H9 (cell line): ENCODE measurements at regions not wholly inside any gene's neighbourhood (a gene's known extent, or its start where the extent isn't known, plus 50 kb on each side); places are given as distances from the start of the nearest gene placed in this dataset.

Experiments
- DNase-seq: peaks from one replicate; pipeline ENCODE4 v3.0.0-alpha.2; 2017
- H2AFZ ChIP-seq: one replicate; pipeline ENCODE4 v1.6.1; 2013; ENCODE audit warnings: mild to moderate bottlenecking, low read length, control low read depth, moderate library complexity
- H2AK5ac ChIP-seq: 2 replicates; pipeline ENCODE4 v1.6.1; 2013; ENCODE audit warnings: low read length, control low read depth, mixed read lengths; ENCODE audit not compliant: insufficient read length
- H2BK120ac ChIP-seq: one replicate; pipeline ENCODE4 v1.6.1; 2013; ENCODE audit warnings: low read depth, mild to moderate bottlenecking, low read length, control low read depth, inconsistent platforms; ENCODE audit not compliant: poor library complexity, severe bottlenecking
- H2BK12ac ChIP-seq: 2 replicates; pipeline ENCODE4 v1.6.1; 2013; ENCODE audit warnings: low read length, control low read depth, mixed read lengths, low read depth; ENCODE audit not compliant: insufficient read length
- H2BK15ac ChIP-seq: 2 replicates; pipeline ENCODE4 v1.6.1; 2013; ENCODE audit warnings: low read depth, low read length, control low read depth
- H2BK20ac ChIP-seq: one replicate; pipeline ENCODE4 v1.6.1; 2013; ENCODE audit warnings: low read depth, mild to moderate bottlenecking, low read length, control low read depth, inconsistent platforms; ENCODE audit not compliant: poor library complexity, severe bottlenecking
- H2BK5ac ChIP-seq: 2 replicates; pipeline ENCODE4 v1.6.1; 2013; ENCODE audit warnings: low read length, control low read depth, mixed read lengths; ENCODE audit not compliant: insufficient read length
- H3K14ac ChIP-seq: 2 replicates; pipeline ENCODE4 v1.6.1; 2013; ENCODE audit warnings: low read length, control low read depth; ENCODE audit not compliant: insufficient read depth
- H3K18ac ChIP-seq: 2 replicates; pipeline ENCODE4 v1.6.1; 2013; ENCODE audit warnings: low read depth, mild to moderate bottlenecking, mixed read lengths, low read length, control low read depth; ENCODE audit not compliant: insufficient read length
- H3K23ac ChIP-seq: 2 replicates; pipeline ENCODE4 v1.6.1; 2013; ENCODE audit warnings: low read length, control low read depth, mixed read lengths, low read depth; ENCODE audit not compliant: insufficient read length
- H3K23me2 ChIP-seq: 2 replicates; pipeline ENCODE4 v1.6.1; 2013; ENCODE audit warnings: low read depth, mild to moderate bottlenecking, mixed read lengths, low read length, control low read depth; ENCODE audit not compliant: insufficient read length, poor library complexity, severe bottlenecking
- H3K27ac ChIP-seq: 2 replicates; pipeline ENCODE4 v1.5.1; 2013; ENCODE audit warnings: low read length, control low read depth, mixed read lengths, low read depth; ENCODE audit not compliant: insufficient read length
- H3K27me3 ChIP-seq: 2 replicates; pipeline ENCODE4 v1.6.1; 2013; ENCODE audit warnings: low read length, control low read depth, inconsistent platforms; ENCODE audit not compliant: insufficient read depth
- H3K4ac ChIP-seq: 2 replicates; pipeline ENCODE4 v1.6.1; 2013; ENCODE audit warnings: low read depth, mild to moderate bottlenecking, control low read depth, inconsistent platforms, low read length, moderate library complexity
- H3K4me1 ChIP-seq: 2 replicates; pipeline ENCODE4 v1.6.1; 2013; ENCODE audit warnings: low read length, control low read depth, inconsistent platforms; ENCODE audit not compliant: insufficient read depth
- H3K4me2 ChIP-seq: 2 replicates; pipeline ENCODE4 v1.6.1; 2013; ENCODE audit warnings: low read length, control low read depth, mixed read lengths; ENCODE audit not compliant: insufficient read length, insufficient read depth
- H3K56ac ChIP-seq: 2 replicates; pipeline ENCODE4 v1.6.1; 2013; ENCODE audit warnings: low read depth, mild to moderate bottlenecking, mixed read lengths, low read length, control low read depth; ENCODE audit not compliant: insufficient read length
- H3K79me1 ChIP-seq: 2 replicates; pipeline ENCODE4 v1.6.1; 2013; ENCODE audit warnings: low read depth, mild to moderate bottlenecking, moderate library complexity, low read length, control low read depth, inconsistent platforms; ENCODE audit not compliant: insufficient read depth, poor library complexity, severe bottlenecking
- H3K79me2 ChIP-seq: 2 replicates; pipeline ENCODE4 v1.6.1; 2013; ENCODE audit warnings: low read length, control low read depth, inconsistent platforms; ENCODE audit not compliant: insufficient read depth
- H3K9ac ChIP-seq: 2 replicates; pipeline ENCODE4 v1.6.1; 2013; ENCODE audit warnings: low read length, control low read depth, mixed read lengths; ENCODE audit not compliant: insufficient read length; ENCODE audit errors: extremely low read depth
- H3K9me3 ChIP-seq: one replicate; pipeline ENCODE4 v1.6.1; 2013; ENCODE audit warnings: low read depth, low read length, inconsistent platforms; ENCODE audit not compliant: control insufficient read depth
- H3T11ph ChIP-seq: one replicate; pipeline ENCODE4 v1.6.1; 2013; ENCODE audit warnings: mild to moderate bottlenecking, low read length, control low read depth, inconsistent platforms
- H4K20me1 ChIP-seq: one replicate; pipeline ENCODE4 v1.6.1; 2013; ENCODE audit not compliant: control insufficient read depth, insufficient read length, insufficient read depth
- H4K5ac ChIP-seq: 2 replicates; pipeline ENCODE4 v1.6.1; 2013; ENCODE audit warnings: low read depth, mild to moderate bottlenecking, mixed read lengths, low read length, control low read depth; ENCODE audit not compliant: insufficient read length
- H4K8ac ChIP-seq: replicated peaks from 2 replicates; pipeline ENCODE4 v1.6.1; 2013; ENCODE audit warnings: low read length, control low read depth, mixed read lengths, low read depth; ENCODE audit not compliant: insufficient read length
- H4K91ac ChIP-seq: 2 replicates; pipeline ENCODE4 v1.6.1; 2013; ENCODE audit warnings: low read depth, mild to moderate bottlenecking, moderate library complexity, mixed read lengths, low read length, control low read depth; ENCODE audit not compliant: insufficient read length
- H3K27ac Mint-ChIP-seq, 3 experiments: 2 replicates in 2 of 3; 3 replicates in 1 of 3; pipeline ENCODE4 v1.8.0; 2020 to 2021; ENCODE audit warnings: mixed read lengths in 3 of 3, mild to moderate bottlenecking in 1 of 3, moderate library complexity in 1 of 3
- H3K27me3 Mint-ChIP-seq: 2 replicates; pipeline ENCODE4 v1.8.0; 2021; ENCODE audit warnings: low read depth, mild to moderate bottlenecking, moderate library complexity, mixed read lengths
- H3K36me3 Mint-ChIP-seq, 3 experiments: 2 replicates in 2 of 3; 3 replicates in 1 of 3; pipeline ENCODE4 v1.8.0; 2020 to 2021; ENCODE audit warnings: low read depth in 3 of 3, mixed read lengths in 3 of 3; ENCODE audit not compliant: insufficient read depth in 1 of 3
- H3K4me1 Mint-ChIP-seq, 2 experiments: 2 replicates each; pipeline ENCODE4 v1.8.0; 2020; ENCODE audit warnings: mixed read lengths in 2 of 2
- H3K4me3 Mint-ChIP-seq, 2 experiments: 2 replicates in 1 of 2; 3 replicates in 1 of 2; pipeline ENCODE4 v1.8.0; 2020 to 2021; ENCODE audit warnings: mild to moderate bottlenecking in 2 of 2, mixed read lengths in 2 of 2, moderate library complexity in 1 of 2
- H3K9me3 Mint-ChIP-seq, 2 experiments: 2 replicates in 1 of 2; 3 replicates in 1 of 2; pipeline ENCODE4 v1.8.0; 2020; ENCODE audit warnings: mild to moderate bottlenecking in 2 of 2, mixed read lengths in 2 of 2, moderate library complexity in 1 of 2
- CTCF ChIP-seq: fragments of 200-600 bp; sonication (generic); conservative IDR thresholded peaks from 3 replicates; pipeline ENCODE4 v1.8.0; 2021; ENCODE audit warnings: antibody characterized with exemption, mild to moderate bottlenecking
- WGBS: extraction: QIAGEN DNeasy Blood & Tissue Kit; methylation state at CpG from one replicate; pipeline ENCODE4 v1.1.7; 2013; ENCODE audit warnings: missing lambda C conversion rate, low lambda C conversion rate, mixed read lengths; ENCODE audit not compliant: insufficient read length; ENCODE audit errors: extremely low coverage; 5-methylcytosine and 5-hydroxymethylcytosine counted together

- Histone ChIP-seq H3K27ac (no peak overlapping the region), H3K9me3 (no peaks in the 10 kb centered on the region), H4K20me1 (no peaks in the 10 kb centered on the region), H2BK5ac (no peak overlapping the region), H3K18ac (no peak overlapping the region), H4K5ac (no peak overlapping the region), H2BK20ac (no peak overlapping the region), H3K9ac (no peak overlapping the region), H3K56ac (no peak overlapping the region), H2BK12ac (no peak overlapping the region), H3K4me1 (no peaks in the 10 kb centered on the region), H4K91ac (no peak overlapping the region), H3K4ac (no peak overlapping the region), H2AK5ac (no peak overlapping the region), H3T11ph (no peak overlapping the region), H3K23me2 (no peaks in the 10 kb centered on the region), H3K27me3 (no peaks in the 10 kb centered on the region), H3K79me2 (no peaks in the 10 kb centered on the region), H4K8ac (no peak overlapping the region), H2AFZ (no peak overlapping the region), H3K23ac (no peak overlapping the region), H3K79me1 (no peaks in the 10 kb centered on the region), H2BK120ac (no peak overlapping the region), H2BK15ac (no peak overlapping the region), H3K4me2 (no peak overlapping the region), H3K14ac (no peak overlapping the region)
- H3K4me1 Mint-ChIP-seq: peaks cover 3 to 4% of the 10 kb centered on the region in 2 experiments; a peak in 1 of 4 replicates
- no peaks in the 10 kb centered on the region for H3K27me3 Mint-ChIP-seq
- DNase-seq: peak; percentile 84
- no peaks in the 10 kb centered on the region for H3K9me3 Mint-ChIP-seq
- no peak overlapping the region for H3K4me3 Mint-ChIP-seq
- TF ChIP-seq CTCF: peak; percentile 79
- whole genome bisulfite sequencing: no CpG with 5 or more reads among the region's 1 CpG
- no peak overlapping the region for H3K27ac Mint-ChIP-seq
- no peaks in the 10 kb centered on the region for H3K36me3 Mint-ChIP-seq
Measured at GRCh38 chr15:38853608-38854007, 289.0 kb upstream of the RASGRP1 start.
